COLO829 (cell line): ENCODE measurements at regions not wholly inside any gene's neighbourhood (a gene's known extent, or its start where the extent isn't known, plus 50 kb on each side); places are given as distances from the start of the nearest gene placed in this dataset.

Source experiments
- DNase-seq: peaks from one replicate; pipeline ENCODE4 v3.0.0; 2012; ENCODE audit warnings: low spot score

GRCh38 chr9:113741886-113742854, 133.9 kb upstream of the ZNF618 start:
- no peak for DNase-seq

- no peak for DNase-seq
Measured at GRCh38 chr9:113742878-113743277, 133.2 kb upstream of the ZNF618 start.

GRCh38 chr9:113746486-113746885, 129.6 kb upstream of the ZNF618 start:
- no peak for DNase-seq

GRCh38 chr9:113748135-113748534, 128.0 kb upstream of the ZNF618 start:
- DNase-seq, result no peak

GRCh38 chr9:113753398-113754119, 122.5 kb upstream of the ZNF618 start:
- DNase-seq, result no peak

GRCh38 chr9:113754739-113755138, 121.4 kb upstream of the ZNF618 start:
- DNase-seq, result no peak

GRCh38 chr9:113755433-113755832, 120.7 kb upstream of the ZNF618 start:
- DNase-seq, result no peak

- DNase-seq, result no peak
Measured at GRCh38 chr9:113756476-113757192, 119.5 kb upstream of the ZNF618 start.

- no peak for DNase-seq
Measured at GRCh38 chr9:113763429-113763828, 112.7 kb upstream of the ZNF618 start.

- no peak for DNase-seq
Measured at GRCh38 chr9:113764572-113764971, 111.5 kb upstream of the ZNF618 start.

- DNase-seq, result no peak
Measured at GRCh38 chr9:113769412-113769811, 106.7 kb upstream of the ZNF618 start.

- DNase-seq, result no peak
Measured at GRCh38 chr9:113770396-113770795, 105.7 kb upstream of the ZNF618 start.

GRCh38 chr9:113771199-113771598, 104.9 kb upstream of the ZNF618 start:
- no peak for DNase-seq

- DNase-seq, result no peak
Measured at GRCh38 chr9:113772121-113772810, 103.8 kb upstream of the ZNF618 start.

GRCh38 chr9:113774963-113775362, 101.1 kb upstream of the ZNF618 start:
- no peak for DNase-seq

GRCh38 chr9:113775749-113776148, 100.4 kb upstream of the ZNF618 start:
- DNase-seq, result no peak

GRCh38 chr9:113776194-113776593, 99.9 kb upstream of the ZNF618 start:
- no peak for DNase-seq

GRCh38 chr9:113781381-113781780, 94.7 kb upstream of the ZNF618 start:
- no peak for DNase-seq

GRCh38 chr9:113781896-113782295, 94.2 kb upstream of the ZNF618 start:
- DNase-seq, result no peak

- no peak for DNase-seq
Measured at GRCh38 chr9:113783475-113783874, 92.6 kb upstream of the ZNF618 start.

- no peak for DNase-seq
Measured at GRCh38 chr9:113785334-113785733, 90.8 kb upstream of the ZNF618 start.

- no peak for DNase-seq
Measured at GRCh38 chr9:113786071-113786470, 90.0 kb upstream of the ZNF618 start.
